DMS153 (cell line): ENCODE measurements at regions not wholly inside any gene's neighbourhood (a gene's known extent, or its start where the extent isn't known, plus 50 kb on each side); places are given as distances from the start of the nearest gene placed in this dataset.
"Not testable (repeated sequence)": the region's sequence is repeated elsewhere in the genome, so short reads cannot be mapped to it uniquely, and the experiment has no call there.

Experiments
- DNase-seq: peaks from one replicate; lab custom pipeline; 2025; lab: John Stamatoyannopoulos, UW

DNA sequence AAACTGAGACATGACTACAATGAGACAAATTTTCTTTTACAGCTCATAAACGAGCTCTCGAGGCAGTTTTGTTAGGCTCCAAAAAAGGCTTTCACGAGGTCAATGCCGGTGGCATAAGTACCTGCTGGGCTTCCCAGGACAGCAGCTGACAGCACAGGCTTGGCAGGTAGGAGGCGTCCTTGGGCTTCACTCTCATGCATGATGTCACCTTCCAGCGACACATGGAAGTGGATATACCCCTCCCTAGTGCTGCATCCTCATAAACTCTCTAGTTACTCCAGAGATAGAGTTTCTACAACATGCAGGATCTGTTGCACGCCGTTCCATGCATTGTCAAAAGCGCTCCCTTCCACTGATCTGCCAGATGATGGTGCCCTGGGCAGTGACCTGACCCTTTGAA is 112.5 kb upstream of the PAXBP1 start:
- no peak for DNase-seq

DNA sequence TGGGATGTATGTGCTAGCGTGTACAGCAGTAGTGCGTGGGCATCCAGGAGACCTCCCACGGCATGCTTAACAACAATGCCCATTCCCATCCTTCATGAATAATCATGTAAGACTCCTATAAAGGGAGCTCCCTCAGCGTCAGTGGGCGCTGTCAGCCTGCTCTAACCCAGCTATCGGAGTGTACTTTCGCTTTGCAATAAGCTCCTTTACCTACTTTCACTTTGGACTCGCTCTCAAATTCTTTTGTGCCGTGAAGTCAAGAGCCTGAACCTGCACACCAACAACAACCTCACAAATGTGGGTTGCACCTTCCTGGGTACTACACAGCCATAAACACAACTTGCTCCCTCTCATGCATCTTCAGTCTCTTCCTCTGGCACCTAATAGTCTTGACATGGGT is 114.8 kb upstream of the PAXBP1 start:
- no peak for DNase-seq

DNA sequence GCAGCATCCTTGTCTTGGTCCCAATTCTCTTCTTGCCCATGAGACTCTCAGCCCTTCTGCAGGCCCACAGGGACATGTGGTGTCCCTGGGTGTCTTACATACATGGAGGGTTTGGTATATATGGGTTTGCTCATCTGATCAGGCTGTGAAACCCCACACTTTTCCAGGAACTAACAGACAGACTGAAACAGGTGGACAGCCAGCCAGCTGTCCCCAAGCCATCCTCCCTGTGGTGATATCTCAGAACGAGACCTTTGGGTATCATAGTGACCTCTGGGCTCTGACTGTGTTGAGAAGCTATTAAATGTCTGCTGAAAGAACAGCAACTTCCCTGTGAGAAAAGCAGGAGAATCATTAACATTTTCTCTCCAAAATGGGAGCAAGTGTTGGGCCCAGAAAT is 115.5 kb upstream of the PAXBP1 start:
- no peak for DNase-seq

DNA sequence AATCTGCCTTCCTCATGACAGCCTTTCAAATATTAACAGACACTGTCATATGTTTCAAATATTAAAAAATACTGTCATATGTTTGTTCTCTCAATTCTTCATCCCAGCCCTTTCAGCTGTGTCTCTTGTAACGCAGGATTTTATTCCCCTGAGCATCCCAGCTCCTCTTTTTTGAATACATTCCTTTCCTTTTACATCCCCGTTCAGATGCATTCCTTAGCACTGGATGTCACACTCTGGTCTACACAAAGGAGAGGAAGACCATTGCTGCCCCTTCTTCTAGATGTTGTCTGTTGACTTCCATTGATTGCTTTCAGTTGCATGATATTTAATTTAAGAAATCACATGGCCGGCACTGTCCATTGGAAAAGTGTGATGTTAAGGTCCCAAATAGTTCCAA is 117.4 kb upstream of the PAXBP1 start:
- no peak for DNase-seq

DNA sequence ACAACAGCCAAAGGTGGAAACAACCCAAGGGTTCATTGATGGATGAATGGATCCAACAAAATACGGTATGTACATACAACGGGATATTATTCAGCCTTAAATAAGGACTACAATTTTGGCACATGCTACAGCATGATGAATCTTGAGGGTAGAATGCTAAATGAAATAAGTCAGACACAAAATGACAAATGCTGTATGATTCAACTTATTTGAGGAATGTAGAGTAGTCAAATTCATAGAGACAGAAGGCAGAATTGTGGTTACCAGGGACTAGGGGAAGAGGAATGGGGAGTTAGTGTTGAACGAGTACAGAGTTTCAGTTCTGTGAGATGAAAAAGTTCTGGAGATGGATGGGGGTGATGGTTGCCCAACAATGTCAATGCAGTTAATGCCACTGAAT is 118.0 kb upstream of the PAXBP1 start:
- DNase-seq = no peak

DNA sequence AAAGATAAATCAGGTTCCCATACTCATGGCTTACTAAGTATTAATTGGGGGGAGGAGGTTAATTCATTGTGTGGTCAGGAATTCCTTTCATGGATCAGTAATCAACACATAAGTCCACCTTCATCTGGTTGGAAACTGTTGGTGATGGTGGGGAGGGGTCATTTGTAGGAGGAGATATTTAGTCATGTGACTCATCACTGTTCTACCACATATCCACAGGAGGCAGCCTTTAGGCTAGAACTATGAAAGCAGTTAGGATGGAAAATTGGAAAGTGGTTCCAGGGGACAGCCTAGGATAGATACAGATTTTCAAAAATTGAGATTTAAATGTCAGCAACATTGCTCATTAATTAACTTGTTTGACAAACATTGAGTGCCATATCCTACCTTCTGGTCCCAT is 122.8 kb upstream of the PAXBP1 start:
- no peak for DNase-seq

DNA sequence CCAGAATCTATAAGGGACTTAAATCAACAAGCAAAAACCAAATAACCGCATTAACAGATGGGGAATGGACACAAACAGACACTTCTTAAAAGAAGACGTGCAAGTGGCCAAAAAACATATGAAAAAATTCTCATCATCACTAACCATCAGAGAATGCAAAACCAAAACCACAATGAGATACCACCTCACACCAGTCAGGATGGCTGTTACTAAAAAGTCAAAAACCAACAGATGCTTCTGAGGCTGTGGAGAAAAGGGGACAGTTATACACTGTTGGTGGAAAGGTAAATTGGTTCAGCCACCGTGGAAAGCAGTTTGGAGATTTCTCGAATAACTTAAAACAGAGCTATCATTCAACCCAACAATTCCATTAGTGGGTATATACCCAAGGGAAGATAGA is 124.9 kb upstream of the OLIG2 start:
- no peak for DNase-seq

DNA sequence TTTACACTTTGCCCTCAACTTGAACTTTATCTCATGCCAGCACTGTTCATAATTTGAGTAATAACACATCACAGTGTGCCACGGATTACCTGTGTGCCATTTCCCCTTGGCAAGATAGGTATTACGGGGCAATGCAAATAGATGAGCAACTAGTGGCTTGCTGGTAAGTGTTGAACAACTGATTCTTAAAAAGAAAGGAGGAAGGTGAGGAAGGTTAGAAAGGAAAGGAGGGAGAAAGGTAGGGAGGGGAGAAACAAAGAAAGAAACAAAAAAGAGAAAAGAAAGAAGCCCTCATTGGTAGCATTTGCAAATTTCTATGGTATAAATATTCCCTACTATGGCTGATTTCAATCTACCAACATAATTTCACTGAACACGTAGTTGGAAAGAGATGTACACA is 118.2 kb upstream of the OLIG2 start:
- DNase-seq = no peak

DNA sequence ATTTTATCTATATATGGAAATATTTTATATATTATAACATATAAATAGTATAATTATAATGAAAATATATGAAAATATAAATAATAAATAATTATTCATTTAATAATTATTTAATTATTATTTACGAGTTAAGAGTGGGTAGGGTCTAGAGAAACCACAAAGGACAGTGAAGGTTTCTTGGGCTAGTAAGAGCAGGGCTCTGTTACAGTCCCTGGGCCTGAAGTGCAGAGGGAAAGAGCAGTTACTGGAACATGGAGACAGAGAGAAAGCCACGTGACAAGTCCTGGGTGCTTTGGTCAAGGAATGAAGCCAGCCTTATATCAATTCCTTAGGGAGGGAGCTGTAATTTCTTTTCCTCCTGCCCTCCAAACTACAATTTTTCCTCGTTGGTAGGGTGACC is 117.2 kb upstream of the OLIG2 start:
- DNase-seq = no peak

DNA sequence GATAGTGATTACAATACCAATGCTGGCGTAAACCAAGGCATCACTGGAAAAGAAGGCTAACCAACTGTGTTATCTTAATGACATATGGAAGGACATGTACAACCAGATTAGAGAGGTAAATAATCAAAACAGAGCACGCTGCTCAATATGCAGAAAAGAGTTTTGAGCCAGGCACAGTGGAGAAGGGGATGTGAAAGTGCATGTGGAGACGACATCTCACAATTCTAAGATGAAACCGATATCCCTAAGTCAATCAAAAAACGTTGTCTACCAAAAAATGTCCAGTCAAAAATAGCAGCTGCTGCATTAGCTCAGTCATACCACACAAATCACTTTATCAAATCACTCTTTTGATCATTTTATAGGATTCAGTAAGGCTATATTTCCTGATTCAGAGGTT is 116.3 kb upstream of the OLIG2 start:
- DNase-seq = no peak

DNA sequence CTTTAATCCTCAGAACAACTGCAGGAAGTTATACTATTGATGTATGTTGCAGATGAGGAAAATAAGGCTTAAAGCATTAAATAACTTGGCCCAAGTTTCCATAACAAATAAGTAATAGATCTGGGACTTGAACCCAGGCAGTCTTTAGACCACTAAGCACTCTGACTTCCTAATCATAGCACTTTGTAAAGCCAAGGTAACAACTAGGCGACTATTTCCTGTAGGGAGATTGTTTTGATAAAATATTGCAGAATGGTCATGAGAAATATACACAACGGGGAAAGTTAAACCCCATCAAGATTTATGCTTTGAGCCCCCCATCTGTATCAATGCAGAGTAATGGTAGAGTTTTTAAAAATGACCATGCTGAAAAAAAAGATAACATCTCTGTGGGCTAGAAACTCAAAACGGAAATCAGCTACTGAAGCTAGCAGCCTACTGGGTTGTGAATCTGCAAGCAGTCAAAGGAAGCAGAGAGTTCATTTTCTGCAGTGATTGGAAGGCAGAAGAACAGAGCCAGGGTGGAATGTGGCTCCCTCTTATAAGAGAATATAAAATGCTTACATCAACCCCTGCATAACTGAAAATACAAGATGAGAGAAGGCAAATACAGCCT is 111.2 kb upstream of the OLIG2 start:
- DNase-seq = no peak

DNA sequence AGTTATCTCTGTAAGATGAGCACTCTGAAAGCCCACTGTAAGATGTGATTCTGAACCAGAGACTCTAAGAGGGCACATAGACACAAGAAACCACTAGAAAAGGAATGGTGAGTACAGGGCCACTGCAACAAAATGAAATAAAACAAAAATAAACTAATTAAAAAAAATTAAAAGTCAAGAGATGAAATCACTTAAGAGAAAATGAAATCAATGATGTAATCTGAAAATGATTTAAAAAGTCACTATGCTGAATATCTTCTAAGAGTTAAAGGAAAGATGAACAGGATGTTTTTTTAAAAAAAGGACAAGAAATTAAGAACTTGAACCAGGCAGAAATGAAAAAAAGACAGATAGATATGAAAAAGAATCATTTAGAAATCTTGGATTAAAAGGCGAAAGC is 110.6 kb upstream of the OLIG2 start:
- DNase-seq = no peak

DNA sequence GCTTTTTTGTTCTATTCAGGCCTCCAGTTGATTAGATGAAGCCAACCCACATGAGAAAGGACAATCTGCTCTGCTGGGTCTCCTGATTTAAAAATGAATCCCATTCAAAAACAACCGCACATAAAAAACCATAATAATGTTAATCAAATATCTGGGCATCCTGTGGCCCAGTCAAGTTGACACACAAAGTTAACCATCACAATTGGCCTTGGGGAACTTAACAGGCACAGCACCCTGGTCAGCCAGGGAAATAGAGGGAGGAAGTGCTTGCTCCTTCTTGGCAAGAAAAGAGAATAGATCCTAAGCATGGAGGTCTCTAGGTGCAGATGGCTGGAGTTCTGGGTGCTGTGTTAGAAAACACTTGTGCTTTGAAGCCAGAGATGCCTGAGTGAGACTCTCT is 109.6 kb upstream of the OLIG2 start:
- DNase-seq = no peak

DNA sequence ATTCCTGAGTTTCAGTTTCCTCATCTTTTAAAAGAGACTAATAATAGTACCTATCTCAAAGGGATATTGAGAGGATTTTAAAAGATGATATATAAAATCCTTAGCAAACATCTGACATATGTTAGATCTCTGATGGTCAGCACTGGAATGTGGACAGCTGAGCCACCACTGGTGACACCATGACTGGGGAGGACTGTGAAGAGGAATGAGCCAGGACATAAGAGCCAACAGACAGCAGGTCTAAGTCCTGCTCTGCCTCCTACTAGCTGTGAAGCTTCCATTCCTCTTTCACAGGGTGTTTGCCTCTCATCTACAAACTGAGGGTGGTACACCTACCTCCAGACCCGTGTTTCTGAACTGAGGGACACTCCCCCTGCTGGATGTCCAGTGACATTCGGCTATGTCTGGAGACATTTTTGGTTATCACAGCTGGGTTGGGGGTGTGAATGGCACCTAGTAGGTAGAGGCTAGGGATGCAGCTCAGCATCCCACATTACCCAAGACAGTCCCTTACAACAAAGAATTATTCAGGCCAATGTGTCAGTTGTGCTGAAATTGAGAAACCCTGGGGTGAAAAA is 109.1 kb upstream of the OLIG2 start:
- no peak for DNase-seq

DNA sequence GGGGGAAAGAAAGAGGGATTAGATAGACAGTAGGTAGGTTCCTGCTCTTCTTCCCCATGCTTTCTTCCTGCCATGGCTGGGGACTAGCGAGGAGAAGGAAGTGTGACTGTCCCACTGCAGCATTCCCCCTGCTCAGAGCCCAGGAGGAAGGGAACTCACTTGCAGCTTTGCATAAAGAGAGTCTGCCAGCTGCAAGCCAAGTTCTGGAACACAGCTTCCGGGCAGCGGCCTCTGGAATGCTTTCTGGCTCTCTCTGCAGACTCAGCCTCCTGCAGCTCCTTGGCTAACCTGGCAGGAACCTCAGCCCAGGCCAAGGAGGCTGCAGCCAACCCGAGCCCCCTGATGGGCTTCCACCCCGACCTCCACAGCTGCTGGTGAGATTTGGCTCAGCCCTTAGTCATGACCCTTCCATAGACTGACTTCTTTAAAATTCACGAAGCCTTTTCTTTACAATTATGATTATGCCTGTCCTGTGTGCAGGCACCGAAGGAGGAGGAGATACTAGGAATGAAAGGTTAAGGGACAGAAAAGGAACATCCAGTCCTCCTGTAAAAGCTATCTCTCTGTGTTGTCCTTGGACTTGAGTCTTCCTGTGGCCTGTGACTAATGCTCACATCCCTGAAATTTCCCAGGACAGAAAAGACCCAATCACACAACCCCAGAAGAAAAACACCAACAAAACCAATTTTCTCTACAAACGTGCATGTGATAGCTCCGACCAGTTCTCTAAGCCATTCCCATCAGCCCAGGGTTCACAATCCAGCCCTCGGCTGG is 108.2 kb upstream of the OLIG2 start:
- no peak for DNase-seq

DNA sequence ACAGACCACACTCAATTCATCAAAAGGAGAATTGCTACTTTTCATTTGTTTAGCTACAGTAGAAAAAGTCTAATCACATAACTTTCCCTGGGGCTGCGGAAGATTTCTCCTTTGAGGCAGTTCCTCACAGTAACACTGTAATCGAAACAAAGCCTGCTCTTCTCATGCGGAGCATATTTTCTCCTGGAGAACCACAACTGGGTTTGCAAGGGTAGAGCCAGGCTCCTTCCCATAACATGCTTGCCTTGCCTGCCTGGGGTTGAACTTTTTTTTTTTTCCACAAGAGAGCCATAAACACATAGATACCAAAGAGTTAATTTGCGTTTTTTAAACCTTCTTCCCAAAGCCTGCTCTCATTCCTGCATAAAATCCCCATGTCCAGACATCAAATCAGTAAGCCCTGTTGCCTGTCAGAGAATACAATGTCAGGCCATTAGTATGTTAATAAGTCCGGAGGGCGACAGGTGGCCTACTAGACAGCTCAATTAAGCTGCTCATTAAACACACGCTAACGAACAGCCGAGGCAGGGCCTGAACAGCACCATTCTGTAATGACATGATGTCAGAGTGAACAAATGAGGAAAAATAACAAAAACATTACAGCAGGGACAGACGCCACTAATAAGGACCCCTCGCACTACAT is 107.1 kb upstream of the OLIG2 start:
- DNase-seq = no peak

DNA sequence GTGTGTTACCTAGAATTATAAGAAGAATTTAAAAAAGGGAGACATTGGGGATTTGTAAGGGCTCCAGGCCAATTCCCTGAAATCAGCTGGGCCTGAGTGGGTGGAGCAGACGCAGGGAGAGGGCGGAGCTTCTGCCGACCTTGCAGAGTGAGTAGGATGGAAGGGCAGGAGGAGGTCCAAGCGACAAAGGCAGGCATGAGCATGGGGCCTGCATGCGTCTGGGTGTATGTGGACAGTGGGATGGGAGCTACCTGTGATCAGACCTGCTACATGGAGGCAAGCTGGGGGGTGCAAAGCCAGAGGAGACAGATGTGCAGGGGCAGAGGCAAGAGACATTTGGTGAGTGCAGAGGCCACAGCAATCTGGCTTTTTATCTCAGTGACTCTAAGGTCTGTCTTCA is 105.3 kb upstream of the OLIG2 start:
- no peak for DNase-seq

DNA sequence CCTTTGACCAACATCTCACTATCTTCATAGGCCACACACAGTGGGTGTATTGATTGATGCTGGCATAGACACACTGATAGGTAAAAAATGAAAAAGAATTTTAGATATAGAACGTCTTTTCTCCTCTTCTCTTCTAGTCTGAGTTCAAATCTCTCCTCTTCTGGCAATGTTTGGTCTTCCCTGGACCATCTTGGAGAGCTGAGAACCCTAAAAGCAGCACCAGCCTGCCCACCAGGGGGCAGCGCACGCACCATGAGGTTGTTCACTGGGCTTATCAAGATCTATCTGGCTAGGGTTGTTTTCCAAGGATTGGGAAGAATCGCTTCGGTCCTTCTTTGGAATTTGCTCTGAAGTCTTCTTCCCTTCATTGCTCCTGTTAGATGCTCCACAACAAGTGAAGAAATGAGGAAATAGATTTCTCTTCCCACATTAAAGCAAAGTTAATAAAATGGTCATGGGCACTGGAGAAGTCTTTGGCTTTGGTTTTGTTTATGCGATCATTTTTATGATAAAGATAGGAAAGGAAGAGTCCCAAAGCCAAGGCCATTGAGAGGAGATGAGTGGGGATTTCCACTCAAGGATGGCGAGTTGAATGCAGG is 104.0 kb upstream of the OLIG2 start:
- DNase-seq = no peak

DNA sequence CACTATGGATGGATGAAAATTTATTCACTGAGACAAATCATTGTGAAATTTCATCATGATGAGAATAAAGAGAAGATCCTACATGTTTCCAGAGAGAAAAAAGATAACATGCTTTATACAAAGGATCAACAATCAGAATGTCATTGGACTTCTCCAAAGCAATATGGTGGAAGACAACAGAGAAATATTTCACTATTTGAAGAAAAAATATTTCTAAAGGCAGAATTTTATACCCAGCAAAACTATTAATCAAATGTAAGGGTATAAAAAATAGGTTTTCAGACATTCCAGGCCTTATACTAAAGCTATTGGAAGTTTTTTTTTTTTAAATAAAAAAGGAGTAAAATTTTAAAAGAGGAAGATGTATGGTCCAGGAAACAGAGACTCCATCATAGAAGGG is 100.6 kb upstream of the OLIG2 start:
- no peak for DNase-seq

DNA sequence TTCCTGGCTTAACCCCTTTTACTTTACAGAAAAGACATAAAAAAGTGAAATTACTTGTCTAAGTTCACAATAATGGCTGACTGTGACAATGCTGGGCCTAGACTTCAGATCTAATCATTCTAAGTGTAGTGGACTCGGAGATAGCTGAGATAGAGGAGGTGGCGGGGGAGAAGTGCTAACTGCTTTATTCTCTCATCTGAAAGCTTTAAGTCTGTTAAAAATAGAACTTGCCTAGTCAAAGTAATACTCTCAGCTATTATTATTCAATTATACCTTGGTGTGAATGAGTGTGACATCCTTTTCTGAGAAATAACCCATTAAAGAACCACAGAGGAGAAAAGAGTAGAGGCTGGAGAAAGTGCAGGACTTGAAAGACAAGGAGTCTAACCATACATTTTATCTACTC is 96.1 kb upstream of the OLIG2 start:
- DNase-seq = no peak

DNA sequence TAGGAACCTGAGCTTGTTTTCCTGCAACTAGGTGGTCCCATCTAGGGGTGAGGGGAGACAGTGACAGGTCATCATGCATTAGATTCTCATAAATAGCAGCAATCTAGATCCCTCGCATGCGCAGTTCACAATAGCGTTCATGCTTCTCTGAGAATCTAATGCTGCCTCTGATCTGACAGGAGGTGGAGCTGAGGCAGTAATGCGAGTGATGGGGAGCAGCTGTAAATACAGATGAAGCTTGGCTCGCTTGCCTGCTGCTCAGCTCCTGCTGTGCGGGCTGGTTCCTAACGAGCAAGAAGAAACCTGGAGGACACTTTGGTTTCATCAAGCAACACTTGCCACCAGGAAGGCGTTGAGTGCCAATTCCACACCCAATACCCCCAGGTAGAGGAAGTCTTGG is 95.1 kb upstream of the OLIG2 start:
- no peak for DNase-seq

DNA sequence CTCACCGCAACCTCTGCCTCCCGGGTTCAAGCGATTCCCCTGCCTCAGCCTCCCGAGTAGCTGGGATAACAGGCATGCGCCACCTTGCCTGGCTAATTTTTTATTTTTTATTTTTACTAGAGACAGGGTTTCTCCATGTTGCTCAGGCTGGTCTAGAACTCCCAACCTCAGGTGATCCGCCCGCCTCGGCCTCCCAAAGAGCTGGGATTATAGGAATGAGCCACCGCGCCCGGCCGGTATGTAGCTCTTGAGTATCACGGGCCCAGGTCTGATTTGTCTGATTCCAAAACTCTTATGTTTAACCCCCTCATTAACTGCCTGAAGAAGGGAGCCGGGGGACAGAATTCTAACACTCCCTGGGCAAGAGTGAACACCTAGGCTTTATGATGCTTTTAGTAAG is 91.7 kb upstream of the OLIG2 start:
- DNase-seq = not testable (repeated sequence)

DNA sequence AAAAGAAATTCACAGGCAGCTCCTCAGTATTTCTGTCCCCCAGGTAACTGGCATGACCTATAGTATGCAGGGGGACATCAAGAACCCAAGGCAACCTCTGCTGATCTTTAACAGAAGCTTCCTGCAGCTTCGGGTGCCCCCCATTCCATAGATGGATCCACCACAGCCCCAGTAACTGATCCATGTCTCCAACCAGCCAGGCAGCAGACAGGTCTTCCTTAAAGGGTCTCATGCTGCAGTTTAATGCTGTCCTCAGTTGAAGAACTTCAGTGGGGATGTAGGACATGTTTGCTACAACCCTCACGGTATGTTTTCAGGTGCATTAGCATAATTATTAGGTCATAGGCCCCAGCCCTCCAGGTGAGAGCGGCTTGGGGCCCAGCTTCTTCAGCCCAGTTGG is 90.9 kb upstream of the OLIG2 start:
- no peak for DNase-seq
